CD4-positive, alpha-beta T cell (primary cell): ENCODE measurements at regions not wholly inside any gene's neighbourhood (a gene's known extent, or its start where the extent isn't known, plus 50 kb on each side); places are given as distances from the start of the nearest gene placed in this dataset.

Experiments
- ATAC-seq: fragments of 200-7000 bp; cut with Tn5 transposase; one replicate; pipeline ENCODE4 v1.10.0; 2022; ENCODE audit warnings: mild to moderate bottlenecking; ENCODE audit not compliant: poor library complexity
- CTCF ChIA-PET: fragments of 350-600 bp; sonication (Branson Sonifier 250); formaldehyde crosslinking; loops from one replicate; lab custom pipeline; 2021; ENCODE audit warnings: antibody characterized with exemption, inconsistent platforms; lab: Charles Lee
- POLR2A ChIA-PET: fragments of 350-600 bp; sonication (Branson Sonifier 250); formaldehyde crosslinking; loops from one replicate; lab custom pipeline; 2021; ENCODE audit warnings: antibody characterized with exemption, inconsistent platforms; lab: Charles Lee
- DNase-seq, 14 experiments: peaks; one replicate each; pipeline ENCODE4 v3.0.0-alpha.2; 2013 to 2020; ENCODE audit warnings: mixed read lengths in 2 of 14
- H3K27ac ChIP-seq, 2 donors: one replicate each; pipeline versions ENCODE4 v1.5.1 to v1.7.0; 2013; ENCODE audit warnings: low read length in 2 of 2, low read depth in 1 of 2, mild to moderate bottlenecking in 1 of 2
- H3K27me3 ChIP-seq, 2 experiments: 1 replicate in 1 of 2; 2 replicates in 1 of 2; pipeline versions ENCODE4 v1.6.1 to v1.7.0; 2013; ENCODE audit warnings: low read length in 2 of 2, control low read depth in 1 of 2, mild to moderate bottlenecking in 1 of 2, moderate library complexity in 1 of 2; ENCODE audit not compliant: insufficient read depth in 2 of 2, control insufficient read depth in 1 of 2
- H3K36me3 ChIP-seq: one replicate; pipeline ENCODE4 v1.6.1; 2013; ENCODE audit warnings: low read length, control low read depth; ENCODE audit not compliant: insufficient read depth
- H3K4me1 ChIP-seq: one replicate; pipeline ENCODE4 v1.6.1; 2013; ENCODE audit warnings: low read length, control low read depth; ENCODE audit not compliant: insufficient read depth
- H3K4me3 ChIP-seq: one replicate; pipeline ENCODE4 v1.5.1; 2013; ENCODE audit warnings: mild to moderate bottlenecking, low read length, moderate library complexity
- H3K9me3 ChIP-seq, 2 experiments: 1 replicate in 1 of 2; 2 replicates in 1 of 2; pipeline versions ENCODE4 v1.6.1 to v1.7.0; 2013; ENCODE audit warnings: low read length in 2 of 2, mild to moderate bottlenecking in 2 of 2, control low read depth in 1 of 2, moderate library complexity in 1 of 2; ENCODE audit not compliant: control insufficient read depth in 1 of 2, insufficient read depth in 1 of 2
- H3K27ac Mint-ChIP-seq: one replicate; pipeline ENCODE4 v1.8.0; 2020; ENCODE audit warnings: mixed read lengths
- H3K27me3 Mint-ChIP-seq: one replicate; pipeline ENCODE4 v1.8.0; 2021; ENCODE audit warnings: mixed read lengths
- H3K36me3 Mint-ChIP-seq: one replicate; pipeline ENCODE4 v1.8.0; 2021; ENCODE audit warnings: low read depth, mixed read lengths
- H3K4me1 Mint-ChIP-seq: one replicate; pipeline ENCODE4 v1.8.0; 2021; ENCODE audit warnings: low read depth, mixed read lengths
- H3K4me3 Mint-ChIP-seq: one replicate; pipeline ENCODE4 v1.8.0; 2020; ENCODE audit warnings: mild to moderate bottlenecking, mixed read lengths
- H3K9me3 Mint-ChIP-seq: one replicate; pipeline ENCODE4 v1.8.0; 2020; ENCODE audit warnings: mixed read lengths
- CTCF ChIP-seq: fragments of 200-600 bp; IDR thresholded peaks from one replicate; pipeline ENCODE4 v1.8.0; 2022; ENCODE audit warnings: antibody characterized with exemption, mild to moderate bottlenecking
- intact Hi-C, 2 experiments: fragments of 100-400 bp; cut with DNase I in 1 of 2; cut with micrococcal nuclease in 1 of 2; formaldehyde crosslinking; loops; one replicate each; pipeline versions ENCODE4 v1.15.1 to v1.9.0; 2023 to 2025; cut with DNase I, micrococcal nuclease

- H3K36me3 Mint-ChIP-seq: no peaks in the 10 kb centered on the region
- TF ChIP-seq CTCF: no peak
Measured at GRCh38 chr5:9894571-9895301, 264.6 kb upstream of the TAS2R1 start.

GRCh38 chr5:9892696-9893095, 262.5 kb upstream of the TAS2R1 start:
- no peak for ATAC-seq

More at GRCh38 chr5:9894571-9895301, 264.6 kb upstream of the TAS2R1 start:
- H3K4me3 Mint-ChIP-seq: no peak overlapping the region
- H3K27ac ChIP-seq: no peak overlapping the region
- H3K4me1 ChIP-seq: no peaks in the 10 kb centered on the region
- H3K9me3 Mint-ChIP-seq: no peaks in the 10 kb centered on the region
- no peak for ATAC-seq
- no peaks in the 10 kb centered on the region for H3K36me3 ChIP-seq
- no peak overlapping the region for H3K4me3 ChIP-seq
- no peak overlapping the region for H3K27ac Mint-ChIP-seq
- no peaks in the 10 kb centered on the region for H3K4me1 Mint-ChIP-seq
- CTCF ChIA-PET: no interaction called here
- POLR2A ChIA-PET: no interaction called here
- H3K9me3 ChIP-seq: no peaks in the 10 kb centered on the region
- DNase-seq: no peak
- no peaks in the 10 kb centered on the region for H3K27me3 Mint-ChIP-seq
- H3K27me3 ChIP-seq: no peaks in the 10 kb centered on the region
- intact Hi-C loops: no loop called here

GRCh38 chr5:9889511-9889910, 259.4 kb upstream of the TAS2R1 start:
- no peak for TF ChIP-seq CTCF
- ATAC-seq (no peak), DNase-seq (no peak)
- no peaks in the 10 kb centered on the region for H3K36me3 ChIP-seq
- H3K9me3 ChIP-seq: peaks cover 0 to 6% of the 10 kb centered on the region in 2 experiments
- H3K4me3 Mint-ChIP-seq: no peak overlapping the region
- no peak overlapping the region for H3K4me3 ChIP-seq
- ChIA-PET CTCF (no interaction called here), POLR2A (no interaction called here)
- H3K27ac Mint-ChIP-seq: no peak overlapping the region
- H3K27me3 ChIP-seq: no peaks in the 10 kb centered on the region
- intact Hi-C loops: no loop called here
- no peaks in the 10 kb centered on the region for H3K4me1 ChIP-seq
- H3K4me1 Mint-ChIP-seq: no peaks in the 10 kb centered on the region
- H3K27ac ChIP-seq: no peak overlapping the region
- no peaks in the 10 kb centered on the region for H3K27me3 Mint-ChIP-seq
- H3K36me3 Mint-ChIP-seq: no peaks in the 10 kb centered on the region
- H3K9me3 Mint-ChIP-seq: no peaks in the 10 kb centered on the region

More at GRCh38 chr5:9892696-9893095, 262.5 kb upstream of the TAS2R1 start:
- H3K4me3 ChIP-seq: no peak overlapping the region
- H3K27me3 ChIP-seq: no peaks in the 10 kb centered on the region
- Mint-ChIP-seq H3K27ac (no peak overlapping the region), H3K36me3 (no peaks in the 10 kb centered on the region), H3K27me3 (no peaks in the 10 kb centered on the region), H3K4me3 (no peak overlapping the region), H3K4me1 (no peaks in the 10 kb centered on the region), H3K9me3 (no peaks in the 10 kb centered on the region)
- intact Hi-C loops: no loop called here
- H3K27ac ChIP-seq: no peak overlapping the region
- no peaks in the 10 kb centered on the region for H3K4me1 ChIP-seq
- TF ChIP-seq CTCF: no peak
- H3K36me3 ChIP-seq: no peaks in the 10 kb centered on the region
- no peak for DNase-seq
- POLR2A ChIA-PET: no interaction called here
- CTCF ChIA-PET: no interaction called here
- H3K9me3 ChIP-seq: peaks cover 0 to 5% of the 10 kb centered on the region in 2 experiments
